Mesothelial cell of epicardium (in vitro differentiated cells): ENCODE measurements at regions not wholly inside any gene's neighbourhood (a gene's known extent, or its start where the extent isn't known, plus 50 kb on each side); places are given as distances from the start of the nearest gene placed in this dataset.
"Not testable (repeated sequence)": the region's sequence is repeated elsewhere in the genome, so short reads cannot be mapped to it uniquely, and the experiment has no call there.

Experiments
- DNase-seq, 2 experiments: peaks; one replicate each; pipeline ENCODE4 v3.0.0; 2021; ENCODE audit warnings: low spot score in 2 of 2; ENCODE audit not compliant: unreplicated experiment in 2 of 2
- H3K27ac Mint-ChIP-seq: 2 replicates; pipeline ENCODE4 v1.8.0; 2021; ENCODE audit warnings: mixed read lengths
- H3K27me3 Mint-ChIP-seq: 2 replicates; pipeline ENCODE4 v1.8.0; 2021; ENCODE audit warnings: low read depth, mixed read lengths
- H3K36me3 Mint-ChIP-seq: 2 replicates; pipeline ENCODE4 v1.8.0; 2021; ENCODE audit warnings: mixed read lengths
- H3K4me1 Mint-ChIP-seq: 2 replicates; pipeline ENCODE4 v1.8.0; 2021; ENCODE audit warnings: mixed read lengths
- H3K4me3 Mint-ChIP-seq: 2 replicates; pipeline ENCODE4 v1.8.0; 2021; ENCODE audit warnings: mild to moderate bottlenecking, moderate library complexity, mixed read lengths
- H3K9me3 Mint-ChIP-seq: 2 replicates; pipeline ENCODE4 v1.8.0; 2021; ENCODE audit warnings: mixed read lengths
- CTCF ChIP-seq: fragments of 200-600 bp; sonication (generic); IDR thresholded peaks from one replicate; pipeline ENCODE4 v1.5.0; 2021; ENCODE audit warnings: antibody characterized with exemption; ENCODE audit not compliant: unreplicated experiment

GRCh38 chr4:181799561-181800069 is 443.6 kb upstream of the TENM3 start:
- Mint-ChIP-seq H3K9me3 (peaks cover 11% of the 10 kb centered on the region), H3K36me3 (no peaks in the 10 kb centered on the region), H3K27ac (no peak overlapping the region), H3K27me3 (peaks cover 4% of the 10 kb centered on the region), H3K4me1 (peaks cover 5% of the 10 kb centered on the region), H3K4me3 (no peak overlapping the region)
- DNase-seq, result no peak
- TF ChIP-seq CTCF, result no peak

GRCh38 chr4:181802207-181802606 is 441.0 kb upstream of the TENM3 start:
- Mint-ChIP-seq H3K36me3 (no peaks in the 10 kb centered on the region), H3K4me1 (peaks cover 5% of the 10 kb centered on the region), H3K9me3 (no peaks in the 10 kb centered on the region), H3K27me3 (peaks cover 12% of the 10 kb centered on the region), H3K27ac (no peak overlapping the region), H3K4me3 (no peak overlapping the region)
- no peak for TF ChIP-seq CTCF
- no peak for DNase-seq

GRCh38 chr4:181807771-181808170 is 435.4 kb upstream of the TENM3 start:
- DNase-seq, result no peak
- no peaks in the 10 kb centered on the region for H3K9me3 Mint-ChIP-seq
- H3K4me1 Mint-ChIP-seq, result no peaks in the 10 kb centered on the region
- no peak for TF ChIP-seq CTCF
- H3K27ac Mint-ChIP-seq, result no peak overlapping the region
- H3K4me3 Mint-ChIP-seq, result no peak overlapping the region
- peaks cover 12% of the 10 kb centered on the region for H3K27me3 Mint-ChIP-seq
- no peaks in the 10 kb centered on the region for H3K36me3 Mint-ChIP-seq

GRCh38 chr4:181810711-181811110 is 432.5 kb upstream of the TENM3 start:
- no peak for DNase-seq
- H3K27me3 Mint-ChIP-seq, result peaks cover 1% of the 10 kb centered on the region
- no peaks in the 10 kb centered on the region for H3K4me1 Mint-ChIP-seq
- no peaks in the 10 kb centered on the region for H3K9me3 Mint-ChIP-seq
- no peaks in the 10 kb centered on the region for H3K36me3 Mint-ChIP-seq
- no peak overlapping the region for H3K27ac Mint-ChIP-seq
- H3K4me3 Mint-ChIP-seq, result no peak overlapping the region
- no peak for TF ChIP-seq CTCF

- not testable (repeated sequence) for H3K27me3 Mint-ChIP-seq, DNase-seq, H3K9me3 Mint-ChIP-seq, H3K27ac Mint-ChIP-seq, H3K4me3 Mint-ChIP-seq, H3K36me3 Mint-ChIP-seq, H3K4me1 Mint-ChIP-seq
Observed at GRCh38 chr4:181811550-181811949, 431.7 kb upstream of the TENM3 start.

- H3K36me3 Mint-ChIP-seq, result peaks cover 7% of the 10 kb centered on the region
- DNase-seq, result no peak
- H3K9me3 Mint-ChIP-seq, result peaks cover 7% of the 10 kb centered on the region
- H3K27me3 Mint-ChIP-seq, result peaks cover 11% of the 10 kb centered on the region
- peaks cover 34% of the 10 kb centered on the region for H3K4me1 Mint-ChIP-seq
- no peak overlapping the region for H3K27ac Mint-ChIP-seq
- no peak overlapping the region for H3K4me3 Mint-ChIP-seq
- TF ChIP-seq CTCF, result no peak
Observed at GRCh38 chr4:181819946-181820345, 423.3 kb upstream of the TENM3 start.
